HG02885 (cell line): ENCODE measurements at regions not wholly inside any gene's neighbourhood (a gene's known extent, or its start where the extent isn't known, plus 50 kb on each side); places are given as distances from the start of the nearest gene placed in this dataset.

Source experiments
- ATAC-seq: cut with Tn5 transposase; IDR thresholded peaks from one replicate; pipeline ENCODE4 v1.9.1; 2021; ENCODE audit warnings: mild to moderate bottlenecking; ENCODE audit not compliant: unreplicated experiment, poor library complexity

- ATAC-seq: no peak
Observed at GRCh38 chr10:44835300-44835699, 75.8 kb upstream of the TMEM72 start.

- no peak for ATAC-seq
Observed at GRCh38 chr10:44843484-44843883, 67.7 kb upstream of the TMEM72 start.

- ATAC-seq: no peak
Observed at GRCh38 chr10:44845361-44846175, 65.6 kb upstream of the TMEM72 start.

- ATAC-seq: no peak
Observed at GRCh38 chr10:44847110-44847509, 64.0 kb upstream of the TMEM72 start.

- no peak for ATAC-seq
Observed at GRCh38 chr10:44848211-44848610, 62.9 kb upstream of the TMEM72 start.

GRCh38 chr10:44849936-44850335 lies 61.2 kb upstream of the TMEM72 start:
- no peak for ATAC-seq

GRCh38 chr10:44850356-44850934 lies 60.7 kb upstream of the TMEM72 start:
- ATAC-seq: no peak

- no peak for ATAC-seq
Observed at GRCh38 chr10:44851413-44851812, 59.7 kb upstream of the TMEM72 start.

GRCh38 chr10:44851881-44852280 lies 59.3 kb upstream of the TMEM72 start:
- ATAC-seq: no peak

- no peak for ATAC-seq
Observed at GRCh38 chr10:44853148-44853734, 57.9 kb upstream of the TMEM72 start.

GRCh38 chr10:44853796-44854195 lies 57.3 kb upstream of the TMEM72 start:
- ATAC-seq: no peak

GRCh38 chr10:44854693-44855350 lies 56.3 kb upstream of the TMEM72 start:
- no peak for ATAC-seq

GRCh38 chr10:44856696-44857095 lies 54.4 kb upstream of the TMEM72 start:
- no peak for ATAC-seq

- ATAC-seq: peak; percentile 78
Observed at GRCh38 chr10:44857363-44858016, 53.6 kb upstream of the TMEM72 start.

GRCh38 chr10:44858017-44858371 lies 53.1 kb upstream of the TMEM72 start:
- ATAC-seq: no peak

GRCh38 chr10:44858988-44859387 lies 52.1 kb upstream of the TMEM72 start:
- no peak for ATAC-seq

GRCh38 chr10:44859546-44860285 lies 51.4 kb upstream of the TMEM72 start:
- no peak for ATAC-seq

GRCh38 chr10:44860811-44861736 lies 50.1 kb upstream of the TMEM72 start:
- no peak for ATAC-seq
